ENCODE measurements at regions not wholly inside any gene's neighbourhood (a gene's known extent, or its start where the extent isn't known, plus 50 kb on each side); places are given as distances from the start of the nearest gene placed in this dataset.

DNA sequence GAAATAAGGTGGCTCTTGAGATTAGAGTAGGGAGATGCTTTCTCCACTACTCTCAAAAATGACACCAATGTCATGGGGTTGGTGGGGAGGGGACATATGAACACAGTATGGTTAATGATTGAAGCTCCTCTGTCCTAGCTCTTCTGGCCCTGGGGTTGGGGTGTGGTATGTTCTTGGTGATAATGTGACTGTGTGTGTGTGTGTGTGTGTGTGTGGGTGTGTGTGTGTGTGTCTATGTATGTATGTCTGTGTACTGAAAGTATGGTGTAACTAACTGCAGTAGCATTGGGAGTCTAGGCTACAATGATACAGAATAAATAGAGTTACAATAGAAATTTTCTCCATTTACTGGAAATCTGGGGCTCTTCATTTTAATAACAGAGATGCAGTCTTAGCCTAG lies 121.0 kb upstream of the CD180 start:
- H3K4me1 ChIP-seq (ENCODE audit: low read length): no peaks in the 10 kb centered on the region
- no peaks in the 10 kb centered on the region for H3K9me2 ChIP-seq (replicated peaks; ENCODE audit: insufficient read depth, low read length)
- H3K4me2 ChIP-seq (ENCODE audit: low read depth, low read length, poor library complexity, severe bottlenecking): no peak overlapping the region
- H3K27me3 ChIP-seq (ENCODE audit: low read length): no peaks in the 10 kb centered on the region
- no peaks in the 10 kb centered on the region for H3K9me3 ChIP-seq (ENCODE audit: low read length)
- H3K9ac ChIP-seq (ENCODE audit: low read length): no peak overlapping the region
- H3K4me3 ChIP-seq (ENCODE audit: low read length): no peak overlapping the region
- no peaks in the 10 kb centered on the region for H3K79me2 ChIP-seq (ENCODE audit: low read length)
- DNase-seq: no peak
- no peak overlapping the region for H3K27ac ChIP-seq (ENCODE audit: low read length)
- no peaks in the 10 kb centered on the region for H3K36me3 ChIP-seq (ENCODE audit: insufficient read depth, low read length)
- no peak overlapping the region for H2AFZ ChIP-seq (ENCODE audit: low read length)
- H4K20me1 ChIP-seq (ENCODE audit: insufficient read depth, low read depth, low read length): no peaks in the 10 kb centered on the region

GRCh38 chr5:67316695-67317094 lies 120.1 kb upstream of the CD180 start:
- H3K9me3 ChIP-seq (ENCODE audit: low read length): no peaks in the 10 kb centered on the region
- no peak overlapping the region for H3K4me2 ChIP-seq (ENCODE audit: low read depth, low read length, poor library complexity, severe bottlenecking)
- H4K20me1 ChIP-seq (ENCODE audit: insufficient read depth, low read depth, low read length): no peaks in the 10 kb centered on the region
- no peaks in the 10 kb centered on the region for H3K4me1 ChIP-seq (ENCODE audit: low read length)
- no peak for DNase-seq
- no peak overlapping the region for H2AFZ ChIP-seq (ENCODE audit: low read length)
- H3K9me2 ChIP-seq (replicated peaks; ENCODE audit: insufficient read depth, low read length): no peaks in the 10 kb centered on the region
- H3K4me3 ChIP-seq (ENCODE audit: low read length): no peak overlapping the region
- H3K79me2 ChIP-seq (ENCODE audit: low read length): no peaks in the 10 kb centered on the region
- H3K27me3 ChIP-seq (ENCODE audit: low read length): no peaks in the 10 kb centered on the region
- no peak overlapping the region for H3K27ac ChIP-seq (ENCODE audit: low read length)
- H3K9ac ChIP-seq (ENCODE audit: low read length): no peak overlapping the region
- no peaks in the 10 kb centered on the region for H3K36me3 ChIP-seq (ENCODE audit: insufficient read depth, low read length)

DNA sequence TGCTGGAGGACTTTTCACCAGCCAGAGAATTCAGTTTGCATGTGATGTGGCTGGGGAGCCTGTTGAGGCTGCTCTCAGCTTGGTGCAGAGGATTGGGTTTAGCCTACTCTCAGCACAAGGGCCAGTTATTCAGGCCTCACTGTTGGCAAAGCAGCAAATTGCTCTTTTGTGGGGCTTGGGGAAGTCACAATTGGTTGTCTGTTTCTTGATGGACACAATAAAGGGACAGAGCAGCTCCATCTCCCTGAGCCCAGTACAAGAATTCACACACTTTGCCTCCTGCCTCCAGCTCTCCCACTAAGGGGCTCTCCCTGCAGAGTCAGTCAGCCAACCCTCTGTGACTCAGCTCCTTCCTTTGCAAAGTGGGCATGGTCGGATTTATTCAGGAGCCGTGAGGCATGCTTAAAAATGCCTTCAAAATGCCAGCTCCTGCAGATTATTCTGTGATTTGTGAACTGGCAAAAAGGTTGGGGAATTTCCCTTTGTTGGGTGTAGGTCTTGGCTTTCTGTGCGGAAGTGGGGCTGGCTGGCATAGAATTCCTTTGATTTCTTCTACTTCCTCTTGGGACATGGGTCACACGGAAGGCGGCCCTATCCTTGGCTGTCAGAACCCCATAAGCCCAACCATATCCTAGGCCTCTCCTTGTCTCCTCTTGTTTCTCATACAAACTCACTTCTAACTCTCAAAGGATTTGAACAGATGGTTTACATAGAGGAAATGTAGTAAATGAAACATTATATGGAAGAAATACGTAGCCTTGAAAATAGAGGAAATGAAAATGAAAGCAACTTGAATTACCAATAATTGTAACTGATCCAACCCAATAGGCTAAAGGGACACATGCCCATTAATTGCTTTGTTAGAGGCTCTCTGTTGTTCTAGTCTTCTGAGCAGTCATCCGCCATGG lies 118.7 kb upstream of the CD180 start:
- Histone ChIP-seq H3K9me2 (replicated peaks; ENCODE audit: insufficient read depth, low read length) (no peaks in the 10 kb centered on the region), H3K79me2 (ENCODE audit: low read length) (no peaks in the 10 kb centered on the region), H3K4me1 (ENCODE audit: low read length) (no peaks in the 10 kb centered on the region), H3K27me3 (ENCODE audit: low read length) (no peaks in the 10 kb centered on the region), H3K27ac (ENCODE audit: low read length) (no peak overlapping the region), H4K20me1 (ENCODE audit: insufficient read depth, low read depth, low read length) (no peaks in the 10 kb centered on the region), H3K9me3 (ENCODE audit: low read length) (no peaks in the 10 kb centered on the region), H2AFZ (ENCODE audit: low read length) (no peak overlapping the region), H3K36me3 (ENCODE audit: insufficient read depth, low read length) (no peaks in the 10 kb centered on the region), H3K4me2 (ENCODE audit: low read depth, low read length, poor library complexity, severe bottlenecking) (no peak overlapping the region), H3K9ac (ENCODE audit: low read length) (no peak overlapping the region), H3K4me3 (ENCODE audit: low read length) (no peak overlapping the region)
- DNase-seq: peak; percentile 43

- no peak overlapping the region for H3K27ac ChIP-seq (ENCODE audit: low read length)
- H3K4me1 ChIP-seq (ENCODE audit: low read length): no peaks in the 10 kb centered on the region
- no peaks in the 10 kb centered on the region for H3K27me3 ChIP-seq (ENCODE audit: low read length)
- no peaks in the 10 kb centered on the region for H4K20me1 ChIP-seq (ENCODE audit: insufficient read depth, low read depth, low read length)
- no peak overlapping the region for H3K4me3 ChIP-seq (ENCODE audit: low read length)
- H3K9me3 ChIP-seq (ENCODE audit: low read length): no peaks in the 10 kb centered on the region
- no peak for DNase-seq
- H2AFZ ChIP-seq (ENCODE audit: low read length): no peak overlapping the region
- no peaks in the 10 kb centered on the region for H3K36me3 ChIP-seq (ENCODE audit: insufficient read depth, low read length)
- no peaks in the 10 kb centered on the region for H3K9me2 ChIP-seq (replicated peaks; ENCODE audit: insufficient read depth, low read length)
- no peaks in the 10 kb centered on the region for H3K79me2 ChIP-seq (ENCODE audit: low read length)
- no peak overlapping the region for H3K9ac ChIP-seq (ENCODE audit: low read length)
- H3K4me2 ChIP-seq (ENCODE audit: low read depth, low read length, poor library complexity, severe bottlenecking): no peak overlapping the region
Measured at GRCh38 chr5:67311701-67312100, 115.1 kb upstream of the CD180 start.

GRCh38 chr5:67311208-67311607 lies 114.6 kb upstream of the CD180 start:
- Histone ChIP-seq H3K4me1 (ENCODE audit: low read length) (no peaks in the 10 kb centered on the region), H3K9me2 (replicated peaks; ENCODE audit: insufficient read depth, low read length) (no peaks in the 10 kb centered on the region), H3K9ac (ENCODE audit: low read length) (no peak overlapping the region), H4K20me1 (ENCODE audit: insufficient read depth, low read depth, low read length) (no peaks in the 10 kb centered on the region), H3K9me3 (ENCODE audit: low read length) (no peaks in the 10 kb centered on the region), H3K4me2 (ENCODE audit: low read depth, low read length, poor library complexity, severe bottlenecking) (no peak overlapping the region), H3K27ac (ENCODE audit: low read length) (no peak overlapping the region), H2AFZ (ENCODE audit: low read length) (no peak overlapping the region), H3K36me3 (ENCODE audit: insufficient read depth, low read length) (no peaks in the 10 kb centered on the region), H3K4me3 (ENCODE audit: low read length) (no peak overlapping the region), H3K79me2 (ENCODE audit: low read length) (no peaks in the 10 kb centered on the region), H3K27me3 (ENCODE audit: low read length) (no peaks in the 10 kb centered on the region)
- no peak for DNase-seq

GRCh38 chr5:67310740-67311139 lies 114.1 kb upstream of the CD180 start:
- H2AFZ ChIP-seq (ENCODE audit: low read length): no peak overlapping the region
- H3K4me2 ChIP-seq (ENCODE audit: low read depth, low read length, poor library complexity, severe bottlenecking): no peak overlapping the region
- H3K9me3 ChIP-seq (ENCODE audit: low read length): no peaks in the 10 kb centered on the region
- H3K27ac ChIP-seq (ENCODE audit: low read length): no peak overlapping the region
- DNase-seq: no peak
- no peaks in the 10 kb centered on the region for H3K79me2 ChIP-seq (ENCODE audit: low read length)
- no peaks in the 10 kb centered on the region for H3K4me1 ChIP-seq (ENCODE audit: low read length)
- H3K27me3 ChIP-seq (ENCODE audit: low read length): no peaks in the 10 kb centered on the region
- no peak overlapping the region for H3K9ac ChIP-seq (ENCODE audit: low read length)
- no peaks in the 10 kb centered on the region for H3K36me3 ChIP-seq (ENCODE audit: insufficient read depth, low read length)
- H3K4me3 ChIP-seq (ENCODE audit: low read length): no peak overlapping the region
- no peaks in the 10 kb centered on the region for H3K9me2 ChIP-seq (replicated peaks; ENCODE audit: insufficient read depth, low read length)
- H4K20me1 ChIP-seq (ENCODE audit: insufficient read depth, low read depth, low read length): no peaks in the 10 kb centered on the region

DNA sequence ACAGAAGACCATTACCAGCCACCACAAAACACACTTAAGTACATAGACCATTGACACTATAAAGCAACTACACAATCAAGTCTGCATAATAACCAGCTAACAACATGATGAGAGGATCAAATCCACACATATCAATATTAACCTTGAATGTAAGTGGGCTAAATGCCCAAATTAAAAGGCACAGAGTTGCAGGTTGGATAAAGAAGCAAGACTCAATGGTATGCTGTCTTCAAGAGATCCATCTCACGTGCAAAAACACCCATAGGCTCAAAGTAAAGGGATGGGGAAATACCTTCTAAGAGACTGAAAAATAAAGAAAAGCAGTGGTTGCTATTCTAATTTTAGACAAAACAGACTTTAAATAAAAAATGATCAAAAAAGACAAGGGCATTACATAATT lies 113.6 kb upstream of the CD180 start:
- Histone ChIP-seq H3K4me1 (ENCODE audit: low read length) (no peaks in the 10 kb centered on the region), H4K20me1 (ENCODE audit: insufficient read depth, low read depth, low read length) (no peaks in the 10 kb centered on the region), H3K4me3 (ENCODE audit: low read length) (no peak overlapping the region), H3K27me3 (ENCODE audit: low read length) (no peaks in the 10 kb centered on the region), H3K9me2 (replicated peaks; ENCODE audit: insufficient read depth, low read length) (no peaks in the 10 kb centered on the region), H3K79me2 (ENCODE audit: low read length) (no peaks in the 10 kb centered on the region), H2AFZ (ENCODE audit: low read length) (no peak overlapping the region), H3K9ac (ENCODE audit: low read length) (no peak overlapping the region), H3K36me3 (ENCODE audit: insufficient read depth, low read length) (no peaks in the 10 kb centered on the region), H3K27ac (ENCODE audit: low read length) (no peak overlapping the region), H3K9me3 (ENCODE audit: low read length) (no peaks in the 10 kb centered on the region), H3K4me2 (ENCODE audit: low read depth, low read length, poor library complexity, severe bottlenecking) (no peak overlapping the region)
- no peak for DNase-seq

DNA sequence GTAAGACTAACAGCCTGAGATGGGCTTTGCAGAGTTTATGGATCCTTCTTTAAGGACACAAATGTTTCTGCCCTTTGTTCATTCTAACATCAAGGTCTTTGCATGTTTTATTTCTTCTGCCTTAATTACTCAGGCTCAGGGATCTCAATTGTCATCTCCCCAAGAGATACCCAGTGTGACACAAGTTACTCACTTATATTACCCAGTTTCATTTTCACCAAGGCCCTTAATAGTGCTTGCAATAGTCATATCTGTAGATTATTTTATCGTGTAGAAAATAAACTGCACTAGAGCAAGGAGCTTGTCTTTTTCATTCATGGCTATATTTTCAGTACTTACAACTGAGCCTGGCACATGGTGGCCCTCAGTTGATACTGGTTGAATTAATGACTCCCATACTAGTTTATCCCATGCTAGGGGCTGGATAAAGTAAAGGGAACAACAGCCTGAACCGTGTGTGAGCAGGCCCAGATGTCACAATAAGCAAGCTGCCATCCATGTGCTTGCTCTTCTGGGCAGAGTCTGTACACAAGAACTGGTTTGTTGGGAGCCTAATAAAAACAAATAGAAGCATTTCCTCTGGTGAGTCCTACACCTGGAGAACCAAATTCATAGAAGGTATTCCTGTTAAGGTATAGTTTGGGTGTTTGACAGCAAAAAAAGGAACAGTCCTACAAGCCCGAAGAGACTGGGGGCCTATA lies 112.5 kb upstream of the CD180 start:
- no peak overlapping the region for H3K4me3 ChIP-seq (ENCODE audit: low read length)
- no peaks in the 10 kb centered on the region for H3K79me2 ChIP-seq (ENCODE audit: low read length)

More for the DNA sequence above, 112.5 kb upstream of the CD180 start:
- H3K4me2 ChIP-seq (ENCODE audit: low read depth, low read length, poor library complexity, severe bottlenecking): no peak overlapping the region
- no peaks in the 10 kb centered on the region for H4K20me1 ChIP-seq (ENCODE audit: insufficient read depth, low read depth, low read length)
- H3K9me2 ChIP-seq (replicated peaks; ENCODE audit: insufficient read depth, low read length): no peaks in the 10 kb centered on the region
- no peaks in the 10 kb centered on the region for H3K27me3 ChIP-seq (ENCODE audit: low read length)
- H3K4me1 ChIP-seq (ENCODE audit: low read length): no peaks in the 10 kb centered on the region
- H3K27ac ChIP-seq (ENCODE audit: low read length): no peak overlapping the region
- no peak overlapping the region for H3K9ac ChIP-seq (ENCODE audit: low read length)
- no peak for DNase-seq
- no peak overlapping the region for H2AFZ ChIP-seq (ENCODE audit: low read length)
- H3K36me3 ChIP-seq (ENCODE audit: insufficient read depth, low read length): no peaks in the 10 kb centered on the region
- H3K9me3 ChIP-seq (ENCODE audit: low read length): no peaks in the 10 kb centered on the region
